SU-DHL-6 (cell line): ENCODE measurements at regions not wholly inside any gene's neighbourhood (a gene's known extent, or its start where the extent isn't known, plus 50 kb on each side); places are given as distances from the start of the nearest gene placed in this dataset.

ENCODE experiments used
- H2AFZ ChIP-seq: fragments of 200-600 bp; sonication (generic); 2 replicates; pipeline ENCODE4 v1.6.1; 2014; ENCODE audit warnings: low read depth, mild to moderate bottlenecking, moderate library complexity, mixed read lengths, antibody characterized with exemption, low read length; ENCODE audit not compliant: severe bottlenecking
- H3F3A ChIP-seq: fragments of 200-600 bp; shearing (Covaris generic); 2 replicates; pipeline ENCODE4 v1.6.0; 2016; ENCODE audit warnings: antibody characterized with exemption, mild to moderate bottlenecking; ENCODE audit not compliant: insufficient read depth
- H3K27ac ChIP-seq: fragments of 200-600 bp; sonication (generic); 2 replicates; pipeline ENCODE4 v1.5.1; 2016; ENCODE audit warnings: low read depth, mild to moderate bottlenecking, low read length, moderate library complexity, mixed read lengths
- H3K27me3 ChIP-seq: fragments of 200-600 bp; sonication (generic), shearing (Covaris generic); 2 replicates; pipeline ENCODE4 v1.6.0; 2014; ENCODE audit warnings: mild to moderate bottlenecking, low read length
- H3K36me3 ChIP-seq: fragments of 200-600 bp; sonication (generic); 2 replicates; pipeline ENCODE4 v1.6.1; 2014; ENCODE audit warnings: mild to moderate bottlenecking, low read length, mixed read lengths
- H3K4me2 ChIP-seq: fragments of 300-600, 200-600 bp; shearing (Covaris generic), sonication (generic); 2 replicates; pipeline ENCODE4 v1.6.0; 2014; ENCODE audit warnings: low read length, low read depth, mild to moderate bottlenecking; ENCODE audit not compliant: poor library complexity, severe bottlenecking
- H3K4me3 ChIP-seq: fragments of 200-600 bp; sonication (generic); 2 replicates; pipeline ENCODE4 v1.5.1; 2014; ENCODE audit warnings: antibody characterized with exemption, low read length, mild to moderate bottlenecking, mixed read lengths; ENCODE audit not compliant: insufficient read depth, poor library complexity, severe bottlenecking
- H3K79me2 ChIP-seq: fragments of 200-600 bp; sonication (generic); 2 replicates; pipeline ENCODE4 v1.6.1; 2014; ENCODE audit warnings: mild to moderate bottlenecking, low read length, moderate library complexity; ENCODE audit not compliant: insufficient read depth
- H3K9ac ChIP-seq: fragments of 200-600 bp; sonication (generic); 2 replicates; pipeline ENCODE4 v1.7.0; 2014; ENCODE audit warnings: mild to moderate bottlenecking, low read length
- H3K9me2 ChIP-seq: fragments of 200-600 bp; sonication (generic); replicated peaks from 2 replicates; pipeline ENCODE4 v1.6.1; 2014; ENCODE audit warnings: low read length; ENCODE audit not compliant: insufficient read depth
- H3K9me3 ChIP-seq: fragments of 200-600 bp; sonication (generic); 2 replicates; pipeline ENCODE4 v1.6.1; 2014; ENCODE audit warnings: low read length, mixed read lengths; ENCODE audit not compliant: insufficient read depth
- H4K20me1 ChIP-seq: fragments of 200-600 bp; sonication (generic); 2 replicates; pipeline ENCODE4 v1.6.1; 2014; ENCODE audit warnings: low read depth, mild to moderate bottlenecking, antibody characterized with exemption, low read length, moderate library complexity, mixed read lengths
- EZH2phosphoT487 ChIP-seq: fragments of 200-600 bp; sonication (generic), shearing (Covaris generic); conservative IDR thresholded peaks from 2 replicates; pipeline ENCODE4 v1.6.1; 2018; ENCODE audit warnings: mild to moderate bottlenecking, antibody characterized with exemption, low read length, moderate library complexity, mixed read lengths
- TF ChIP-seq, protein P1 (sequence below): fragments of 200-600 bp; sonication (generic); IDR thresholded peaks from one replicate; pipeline ENCODE4 v1.5.1; 2017; ENCODE audit warnings: antibody characterized with exemption, mild to moderate bottlenecking, low read length, moderate library complexity; ENCODE audit not compliant: insufficient read depth, poor library complexity, severe bottlenecking

DNA sequence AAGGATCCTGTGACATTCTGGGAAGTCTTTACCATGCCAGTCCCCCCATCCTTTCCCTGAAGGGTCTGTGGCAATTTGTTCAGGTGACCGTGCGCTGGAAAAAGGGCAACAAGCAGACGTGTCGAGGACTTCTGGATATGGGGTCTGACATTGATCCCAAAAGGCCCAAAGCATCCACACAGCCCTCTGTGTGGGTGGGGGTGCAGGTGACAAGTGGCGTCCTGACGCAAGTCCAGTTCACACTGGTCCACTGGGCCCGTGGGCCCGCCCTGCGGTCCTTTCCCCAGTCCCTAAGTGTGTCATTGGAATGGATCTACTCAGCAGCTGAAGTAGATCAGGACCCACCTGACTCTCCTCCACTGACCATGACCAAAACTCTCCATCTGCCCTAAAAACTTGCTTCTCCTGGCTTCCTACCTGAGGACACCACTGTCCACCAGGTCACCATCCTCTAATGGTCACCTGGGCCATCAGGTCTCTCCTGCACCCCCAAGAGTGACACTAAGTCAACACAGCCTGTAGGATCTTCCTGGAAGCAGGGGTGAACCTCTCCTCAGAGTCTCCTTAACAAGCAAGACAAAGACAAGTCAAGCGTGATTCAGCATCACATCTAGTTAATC is 85.6 kb upstream of the SLC66A3 start:
- no peak overlapping the region for H3K9ac ChIP-seq
- TF ChIP-seq EZH2phosphoT487 = no peak
- TF ChIP-seq, protein P1, sequence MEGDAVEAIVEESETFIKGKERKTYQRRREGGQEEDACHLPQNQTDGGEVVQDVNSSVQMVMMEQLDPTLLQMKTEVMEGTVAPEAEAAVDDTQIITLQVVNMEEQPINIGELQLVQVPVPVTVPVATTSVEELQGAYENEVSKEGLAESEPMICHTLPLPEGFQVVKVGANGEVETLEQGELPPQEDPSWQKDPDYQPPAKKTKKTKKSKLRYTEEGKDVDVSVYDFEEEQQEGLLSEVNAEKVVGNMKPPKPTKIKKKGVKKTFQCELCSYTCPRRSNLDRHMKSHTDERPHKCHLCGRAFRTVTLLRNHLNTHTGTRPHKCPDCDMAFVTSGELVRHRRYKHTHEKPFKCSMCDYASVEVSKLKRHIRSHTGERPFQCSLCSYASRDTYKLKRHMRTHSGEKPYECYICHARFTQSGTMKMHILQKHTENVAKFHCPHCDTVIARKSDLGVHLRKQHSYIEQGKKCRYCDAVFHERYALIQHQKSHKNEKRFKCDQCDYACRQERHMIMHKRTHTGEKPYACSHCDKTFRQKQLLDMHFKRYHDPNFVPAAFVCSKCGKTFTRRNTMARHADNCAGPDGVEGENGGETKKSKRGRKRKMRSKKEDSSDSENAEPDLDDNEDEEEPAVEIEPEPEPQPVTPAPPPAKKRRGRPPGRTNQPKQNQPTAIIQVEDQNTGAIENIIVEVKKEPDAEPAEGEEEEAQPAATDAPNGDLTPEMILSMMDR = no peak
- H2AFZ ChIP-seq = no peak overlapping the region
- no peaks in the 10 kb centered on the region for H3K79me2 ChIP-seq
- H3K4me3 ChIP-seq = no peak overlapping the region
- H3K27me3 ChIP-seq = 0 out of 2 replicates have a peak, but pooled peaks cover 3% of the 10 kb centered on the region
- no peaks in the 10 kb centered on the region for H3K9me3 ChIP-seq
- no peaks in the 10 kb centered on the region for H3F3A ChIP-seq
- H3K36me3 ChIP-seq = no peaks in the 10 kb centered on the region
- H3K27ac ChIP-seq = no peak overlapping the region
- no peaks in the 10 kb centered on the region for H4K20me1 ChIP-seq
- H3K9me2 ChIP-seq = no peaks in the 10 kb centered on the region
- no peak overlapping the region for H3K4me2 ChIP-seq

DNA sequence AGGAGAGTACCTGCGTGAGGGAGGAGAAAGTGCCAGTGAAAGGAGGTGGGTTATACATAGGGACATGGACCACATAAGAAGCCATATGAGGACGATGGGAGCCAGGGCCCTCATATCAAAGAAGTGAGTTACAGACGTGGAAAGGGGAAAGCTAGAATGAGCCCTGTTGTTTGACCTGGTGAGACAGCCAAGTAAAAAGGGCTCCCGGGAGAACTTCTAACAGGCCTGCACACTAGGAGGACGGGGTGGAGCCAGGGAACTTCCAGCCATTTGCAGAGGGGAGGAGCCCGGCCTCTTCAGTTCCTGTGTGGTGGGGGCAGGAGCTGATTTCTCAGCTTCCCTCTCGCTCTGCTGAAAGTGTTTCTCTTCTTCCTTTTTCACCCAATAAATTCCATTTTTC is 84.1 kb upstream of the SLC66A3 start:
- TF ChIP-seq, protein P1 = no peak
- TF ChIP-seq EZH2phosphoT487 = no peak
- no peak overlapping the region for H3K4me2 ChIP-seq

DNA sequence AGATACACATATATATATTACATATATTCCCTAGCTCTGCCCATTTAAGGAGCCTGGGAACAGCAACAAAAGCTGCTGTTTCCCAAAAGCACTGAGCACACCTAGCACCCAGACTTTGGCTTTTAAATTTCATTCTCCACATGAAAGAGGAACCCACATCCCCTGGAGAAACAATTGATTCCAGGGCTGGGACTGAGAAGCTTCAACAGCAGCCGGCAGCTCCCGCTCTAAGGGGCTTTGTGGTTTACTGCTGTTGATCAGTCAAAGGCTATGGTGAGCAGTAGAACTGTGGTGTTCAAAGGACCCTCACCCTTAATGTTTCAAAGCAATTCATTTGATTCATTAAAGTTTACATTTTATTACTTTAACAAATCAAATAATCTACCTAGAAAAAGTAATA is 83.3 kb upstream of the SLC66A3 start:
- no peaks in the 10 kb centered on the region for H3K9me3 ChIP-seq
- H3K9ac ChIP-seq = no peak overlapping the region
- H3K36me3 ChIP-seq = no peaks in the 10 kb centered on the region
- H2AFZ ChIP-seq = no peak overlapping the region
- H3F3A ChIP-seq = no peaks in the 10 kb centered on the region
- H3K4me2 ChIP-seq = no peak overlapping the region
- H3K9me2 ChIP-seq = no peaks in the 10 kb centered on the region
- no peak overlapping the region for H3K27ac ChIP-seq
- H3K27me3 ChIP-seq = 0 out of 2 replicates have a peak, but pooled peaks cover 3% of the 10 kb centered on the region
- TF ChIP-seq EZH2phosphoT487 = no peak
- TF ChIP-seq, protein P1 = no peak
- H3K79me2 ChIP-seq = no peaks in the 10 kb centered on the region
- H3K4me3 ChIP-seq = no peak overlapping the region
- H4K20me1 ChIP-seq = no peaks in the 10 kb centered on the region

More for the DNA sequence above, 84.1 kb upstream of the SLC66A3 start:
- no peaks in the 10 kb centered on the region for H3F3A ChIP-seq
- 0 out of 2 replicates have a peak, but pooled peaks cover 3% of the 10 kb centered on the region for H3K27me3 ChIP-seq
- H2AFZ ChIP-seq = no peak overlapping the region
- no peaks in the 10 kb centered on the region for H4K20me1 ChIP-seq
- no peak overlapping the region for H3K27ac ChIP-seq
- H3K4me3 ChIP-seq = no peak overlapping the region
- no peaks in the 10 kb centered on the region for H3K79me2 ChIP-seq
- no peak overlapping the region for H3K9ac ChIP-seq
- H3K36me3 ChIP-seq = no peaks in the 10 kb centered on the region
- H3K9me3 ChIP-seq = no peaks in the 10 kb centered on the region
- no peaks in the 10 kb centered on the region for H3K9me2 ChIP-seq
